ENCODE measurements at regions not wholly inside any gene's neighbourhood (a gene's known extent, or its start where the extent isn't known, plus 50 kb on each side); places are given as distances from the start of the nearest gene placed in this dataset.

DNA sequence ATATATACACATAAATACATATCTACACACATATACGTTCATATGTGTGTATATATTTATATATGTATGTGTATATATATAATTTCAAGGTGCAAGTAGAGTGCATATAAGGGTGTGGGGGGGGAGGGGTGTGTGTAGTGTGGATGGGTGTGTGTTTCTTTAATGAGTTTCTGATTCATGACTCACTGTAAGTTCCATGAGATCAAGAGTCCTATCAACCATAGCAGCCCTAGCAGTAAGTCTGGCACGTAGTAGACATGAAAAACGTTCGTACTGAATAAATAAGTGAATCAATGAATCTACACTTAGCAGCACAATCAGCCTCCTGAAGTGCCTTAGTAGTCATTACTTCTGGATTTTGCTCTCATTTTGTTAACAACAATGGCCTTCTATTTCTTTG is 61.9 kb upstream of the KRTAP11-1 start (continued):
- TF ChIP-seq MYC (IDR thresholded peaks at IDR 0.05; ENCODE audit: low read depth, low read length): no peak
- TF ChIP-seq MYC (CRISPR knock-in tag; IDR thresholded peaks at IDR 0.05; ENCODE audit: borderline replicate concordance, low read depth): no peak

DNA sequence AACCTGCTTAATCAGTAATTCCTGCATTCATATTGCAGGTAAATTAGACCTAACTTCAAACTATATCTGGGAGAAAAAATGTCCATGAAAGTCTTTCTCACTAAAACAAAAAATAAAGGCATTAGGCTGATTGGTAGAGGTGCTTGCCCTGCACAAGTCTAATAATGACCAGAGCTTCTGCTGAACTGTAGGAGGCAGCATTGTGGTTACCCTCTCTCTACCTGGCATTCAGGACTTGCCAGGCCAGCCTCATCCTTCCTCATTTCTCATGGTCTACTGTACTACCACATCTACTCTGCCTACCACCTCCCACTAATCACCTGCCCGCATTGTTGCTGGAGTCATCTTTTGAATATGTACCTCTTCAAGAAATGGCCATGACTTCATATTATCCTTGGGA is 60.8 kb upstream of the KRTAP11-1 start:
- ATAC-seq: no peak
- no peak overlapping the region for H2AFZ ChIP-seq (ENCODE audit: low read depth, low read length)
- intact Hi-C loops (cut with micrococcal nuclease) (no loop called here), in situ Hi-C loops (cut with MboI) (no loop called here)
- H3K4me1 ChIP-seq (replicated peaks in 1 of 2; ENCODE audit: control insufficient read depth in 2 of 2, insufficient read depth in 2 of 2, low read length in 2 of 2): no peaks in the 10 kb centered on the region
- no peaks in the 10 kb centered on the region for H3K36me3 ChIP-seq (ENCODE audit: control insufficient read depth, insufficient read depth, low read length)
- POLR2A ChIA-PET: no interaction called here
- H4K20me1 ChIP-seq (replicated peaks; ENCODE audit: control insufficient read depth, insufficient read depth, low read length): no peaks in the 10 kb centered on the region
- H3K4me2 ChIP-seq (ENCODE audit: insufficient read depth, low read length): no peak overlapping the region
- 0% methylated on average over 1 of the region's 1 CpG for WGBS (ENCODE audit: insufficient coverage, low coverage, missing lambda C conversion rate)
- no peak overlapping the region for H3K4me3 ChIP-seq
- no peaks in the 10 kb centered on the region; the same call in 1 of the 2 replicates for H3K9me3 ChIP-seq (replicated peaks; ENCODE audit: control insufficient read depth, insufficient read depth, low read depth, low read length)
- no peaks in the 10 kb centered on the region for H3K9me1 ChIP-seq (ENCODE audit: control insufficient read depth, insufficient read depth, low read length)
- BruUV-seq (replicated peaks): no TSS peak
- no peak overlapping the region for H3K9ac ChIP-seq (ENCODE audit: insufficient read depth in 1 of 2, low read depth in 2 of 2, low read length in 2 of 2)
- TF ChIP-seq, protein P1, sequence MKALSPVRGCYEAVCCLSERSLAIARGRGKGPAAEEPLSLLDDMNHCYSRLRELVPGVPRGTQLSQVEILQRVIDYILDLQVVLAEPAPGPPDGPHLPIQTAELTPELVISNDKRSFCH (CRISPR knock-in tag; IDR thresholded peaks at IDR 0.05): no peak
- TF ChIP-seq, protein P1 (tag; IDR thresholded peaks at IDR 0.05): no peak
- TF ChIP-seq, protein P2, sequence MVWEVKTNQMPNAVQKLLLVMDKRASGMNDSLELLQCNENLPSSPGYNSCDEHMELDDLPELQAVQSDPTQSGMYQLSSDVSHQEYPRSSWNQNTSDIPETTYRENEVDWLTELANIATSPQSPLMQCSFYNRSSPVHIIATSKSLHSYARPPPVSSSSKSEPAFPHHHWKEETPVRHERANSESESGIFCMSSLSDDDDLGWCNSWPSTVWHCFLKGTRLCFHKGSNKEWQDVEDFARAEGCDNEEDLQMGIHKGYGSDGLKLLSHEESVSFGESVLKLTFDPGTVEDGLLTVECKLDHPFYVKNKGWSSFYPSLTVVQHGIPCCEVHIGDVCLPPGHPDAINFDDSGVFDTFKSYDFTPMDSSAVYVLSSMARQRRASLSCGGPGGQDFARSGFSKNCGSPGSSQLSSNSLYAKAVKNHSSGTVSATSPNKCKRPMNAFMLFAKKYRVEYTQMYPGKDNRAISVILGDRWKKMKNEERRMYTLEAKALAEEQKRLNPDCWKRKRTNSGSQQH (CRISPR knock-in tag; IDR thresholded peaks at IDR 0.05): no peak
- TF ChIP-seq HNRNPK (IDR thresholded peaks at IDR 0.05; ENCODE audit: low read depth, low read length, poor library complexity, severe bottlenecking): no peak
- TF ChIP-seq STAT5B (CRISPR knock-in tag; IDR thresholded peaks at IDR 0.05): no peak
- TF ChIP-seq EP400 (IDR thresholded peaks at IDR 0.05): no peak
- TF ChIP-seq RBM17 (IDR thresholded peaks at IDR 0.05; ENCODE audit: borderline replicate concordance, low read depth, low read length): no peak
- TF ChIP-seq TCF3 (CRISPR knock-in tag; IDR thresholded peaks at IDR 0.05): no peak
- TF ChIP-seq CREBBP (IDR thresholded peaks at IDR 0.05; ENCODE audit: low read depth, low read length): no peak
- TF ChIP-seq, protein P3, sequence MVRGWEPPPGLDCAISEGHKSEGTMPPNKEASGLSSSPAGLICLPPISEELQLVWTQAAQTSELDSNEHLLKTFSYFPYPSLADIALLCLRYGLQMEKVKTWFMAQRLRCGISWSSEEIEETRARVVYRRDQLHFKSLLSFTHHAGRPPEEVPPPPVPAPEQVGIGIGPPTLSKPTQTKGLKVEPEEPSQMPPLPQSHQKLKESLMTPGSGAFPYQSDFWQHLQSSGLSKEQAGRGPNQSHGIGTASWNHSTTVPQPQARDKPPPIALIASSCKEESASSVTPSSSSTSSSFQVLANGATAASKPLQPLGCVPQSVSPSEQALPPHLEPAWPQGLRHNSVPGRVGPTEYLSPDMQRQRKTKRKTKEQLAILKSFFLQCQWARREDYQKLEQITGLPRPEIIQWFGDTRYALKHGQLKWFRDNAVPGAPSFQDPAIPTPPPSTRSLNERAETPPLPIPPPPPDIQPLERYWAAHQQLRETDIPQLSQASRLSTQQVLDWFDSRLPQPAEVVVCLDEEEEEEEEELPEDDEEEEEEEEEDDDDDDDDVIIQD (CRISPR knock-in tag; IDR thresholded peaks at IDR 0.05): no peak
- TF ChIP-seq CTBP1 (IDR thresholded peaks at IDR 0.05; ENCODE audit: borderline replicate concordance): no peak
- no peak for TF ChIP-seq MXI1 (IDR thresholded peaks at IDR 0.05; ENCODE audit: low read depth, low read length)
- TF ChIP-seq EGR1 (conservative IDR thresholded peaks at IDR 0.05): no peak
- TF ChIP-seq, protein P4, sequence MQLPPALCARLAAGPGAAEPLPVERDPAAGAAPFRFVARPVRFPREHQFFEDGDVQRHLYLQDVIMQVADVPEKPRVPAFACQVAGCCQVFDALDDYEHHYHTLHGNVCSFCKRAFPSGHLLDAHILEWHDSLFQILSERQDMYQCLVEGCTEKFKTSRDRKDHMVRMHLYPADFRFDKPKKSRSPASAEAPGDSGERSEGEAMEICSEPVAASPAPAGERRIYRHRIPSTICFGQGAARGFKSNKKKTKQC (CRISPR knock-in tag; IDR thresholded peaks at IDR 0.05): no peak
- no peak for TF ChIP-seq XRCC3 (IDR thresholded peaks at IDR 0.05)
- H3K27ac ChIP-seq (ENCODE audit: extremely low read depth, low read depth, low read length): no peak overlapping the region
- DNase-seq (ENCODE audit: extremely low read depth in 1 of 4, low spot score in 3 of 4): no peak
- no peaks in the 10 kb centered on the region for H3K79me2 ChIP-seq (ENCODE audit: control insufficient read depth, insufficient read depth, low read length)
- H3K27me3 ChIP-seq (ENCODE audit: control insufficient read depth in 2 of 2, insufficient read depth in 2 of 2, low read length in 2 of 2): no peaks in the 10 kb centered on the region
- CTCF ChIA-PET (ENCODE audit: low intra/inter-chr PET ratio): no interaction called here
- FAIRE-seq: no peak
